HG03095 (cell line): ENCODE measurements at regions not wholly inside any gene's neighbourhood (a gene's known extent, or its start where the extent isn't known, plus 50 kb on each side); places are given as distances from the start of the nearest gene placed in this dataset.

Experiments used
- ATAC-seq: cut with Tn5 transposase; IDR thresholded peaks from one replicate; pipeline ENCODE4 v1.9.1; 2021; ENCODE audit warnings: moderate library complexity; ENCODE audit not compliant: unreplicated experiment

DNA sequence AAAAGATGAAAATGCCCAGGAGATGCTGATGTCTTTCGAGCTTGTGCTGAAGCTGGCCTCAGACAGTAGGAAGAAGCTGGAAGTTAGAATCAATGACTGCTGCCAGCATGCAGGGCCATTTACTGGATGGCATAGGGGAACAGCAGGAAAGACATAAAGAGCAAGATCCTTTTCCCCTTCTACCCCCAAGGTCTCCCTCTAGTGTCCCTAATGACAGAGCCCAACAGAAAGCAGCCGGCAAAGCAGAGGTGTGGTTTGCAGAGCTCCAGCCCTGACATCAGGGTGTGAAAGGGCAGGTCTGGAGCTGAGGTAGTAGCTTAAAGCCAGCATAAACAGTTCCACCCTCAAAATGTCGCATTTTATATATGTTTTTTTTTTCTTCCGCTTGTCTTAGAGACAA lies 1560.7 kb upstream of the TMEM132C start:
- ATAC-seq, result no peak

DNA sequence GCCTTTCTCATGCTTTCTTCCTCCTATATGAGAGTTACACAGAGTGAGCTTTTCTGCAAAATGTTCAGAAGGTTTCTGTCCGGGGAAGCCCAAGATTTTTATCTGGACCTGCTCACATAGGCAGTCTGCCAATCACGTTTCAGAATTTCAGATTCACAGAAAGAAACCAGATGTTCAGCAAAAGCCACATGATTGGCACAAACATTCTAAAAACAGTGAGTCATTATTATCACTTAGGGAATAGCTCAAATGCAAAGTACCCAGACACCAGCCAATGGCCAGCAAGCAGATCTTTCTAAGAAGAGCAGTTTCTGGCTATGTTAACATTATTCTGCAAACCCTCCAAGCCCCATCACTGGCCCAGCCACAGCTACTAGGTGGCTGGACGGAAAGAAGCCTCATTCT lies 1558.5 kb upstream of the TMEM132C start:
- no peak for ATAC-seq

DNA sequence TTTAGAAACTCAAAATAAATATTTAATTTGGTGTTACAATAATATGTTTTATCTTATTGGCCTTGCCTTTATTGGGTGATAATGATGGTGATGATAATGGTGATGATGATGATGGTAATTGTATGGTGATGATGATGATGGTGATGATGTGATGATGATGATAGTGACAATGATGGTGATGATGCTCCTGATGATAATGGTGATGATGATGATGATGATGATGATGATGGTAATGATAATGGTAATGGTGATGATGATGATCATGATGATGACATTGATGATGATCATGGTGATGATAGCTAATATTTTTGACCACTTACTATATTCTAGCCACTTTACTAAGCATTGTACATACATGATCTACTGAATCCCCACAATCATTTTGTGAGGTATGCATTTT lies 1548.6 kb upstream of the TMEM132C start:
- no peak for ATAC-seq

DNA sequence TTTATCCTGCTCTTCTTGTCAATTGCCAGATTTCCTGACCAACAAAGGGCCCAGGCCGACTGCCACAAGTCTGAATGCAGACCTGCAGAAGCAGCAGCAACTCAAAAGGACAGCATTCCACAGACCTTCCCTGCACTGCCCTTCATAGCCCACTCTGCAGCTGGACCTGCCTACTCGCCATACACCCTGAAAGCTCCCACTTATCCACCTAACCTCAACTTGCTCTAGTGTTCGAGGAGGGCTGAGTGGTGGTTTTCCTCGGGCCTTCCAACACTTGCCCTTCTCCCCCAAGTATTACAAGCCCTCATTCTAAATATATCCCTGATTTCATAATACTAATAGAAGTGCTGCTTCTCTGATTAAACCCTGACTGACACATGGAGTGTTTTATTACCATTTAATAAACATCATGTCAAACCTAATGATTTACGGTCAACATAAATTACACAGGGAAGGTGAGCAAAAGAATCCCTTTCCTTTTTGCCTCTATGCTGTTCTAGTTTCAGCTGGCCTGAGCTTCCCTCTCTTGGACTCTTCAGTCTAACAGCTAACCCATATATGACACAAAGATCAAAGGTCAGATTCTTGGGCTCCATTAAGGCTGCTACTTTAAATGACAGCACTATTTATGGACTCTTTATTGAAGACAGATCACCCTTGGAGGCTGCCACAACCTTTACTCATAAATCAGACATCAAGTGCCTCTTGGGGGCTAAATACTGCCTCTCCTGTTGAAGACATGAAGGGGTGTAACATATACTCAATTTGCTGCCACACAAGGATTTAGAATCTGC lies 1546.9 kb upstream of the TMEM132C start:
- ATAC-seq, result no peak

DNA sequence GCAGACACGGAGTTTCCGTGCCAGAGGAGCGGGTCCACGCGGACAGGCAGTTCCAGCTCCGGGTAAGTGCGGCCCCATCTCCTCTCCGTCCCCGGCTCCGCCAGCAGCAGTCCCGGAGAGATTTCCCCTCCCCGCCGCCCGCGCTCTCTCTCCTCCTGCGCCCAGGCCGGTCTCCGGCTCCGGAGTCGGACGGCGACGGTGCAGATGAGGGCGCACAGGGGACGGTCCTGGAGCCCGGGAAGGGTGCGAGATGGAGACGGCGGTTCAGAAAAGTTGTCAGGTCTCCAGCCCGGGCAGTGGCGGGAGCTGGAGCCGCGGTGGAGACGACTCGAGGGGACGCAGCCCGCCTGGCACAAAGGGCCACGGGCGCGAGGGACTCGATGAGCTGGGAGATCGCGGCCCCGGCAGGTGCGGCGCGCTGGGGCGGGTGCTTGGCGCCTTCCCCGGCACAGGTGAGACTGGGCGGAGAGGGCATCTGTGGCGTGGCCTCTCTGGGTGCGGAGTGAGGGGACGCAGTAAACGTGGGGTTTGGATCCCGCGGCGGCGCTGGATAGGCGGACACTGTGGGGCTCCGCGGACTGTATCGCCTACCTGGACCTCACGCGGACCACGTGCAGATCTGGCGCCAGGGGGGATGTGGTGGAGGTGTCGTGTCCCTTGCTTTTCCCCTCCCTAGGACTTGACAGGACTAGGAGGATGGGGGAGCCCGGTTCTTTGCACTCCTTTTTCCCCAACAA lies 1540.3 kb upstream of the TMEM132C start:
- no peak for ATAC-seq

DNA sequence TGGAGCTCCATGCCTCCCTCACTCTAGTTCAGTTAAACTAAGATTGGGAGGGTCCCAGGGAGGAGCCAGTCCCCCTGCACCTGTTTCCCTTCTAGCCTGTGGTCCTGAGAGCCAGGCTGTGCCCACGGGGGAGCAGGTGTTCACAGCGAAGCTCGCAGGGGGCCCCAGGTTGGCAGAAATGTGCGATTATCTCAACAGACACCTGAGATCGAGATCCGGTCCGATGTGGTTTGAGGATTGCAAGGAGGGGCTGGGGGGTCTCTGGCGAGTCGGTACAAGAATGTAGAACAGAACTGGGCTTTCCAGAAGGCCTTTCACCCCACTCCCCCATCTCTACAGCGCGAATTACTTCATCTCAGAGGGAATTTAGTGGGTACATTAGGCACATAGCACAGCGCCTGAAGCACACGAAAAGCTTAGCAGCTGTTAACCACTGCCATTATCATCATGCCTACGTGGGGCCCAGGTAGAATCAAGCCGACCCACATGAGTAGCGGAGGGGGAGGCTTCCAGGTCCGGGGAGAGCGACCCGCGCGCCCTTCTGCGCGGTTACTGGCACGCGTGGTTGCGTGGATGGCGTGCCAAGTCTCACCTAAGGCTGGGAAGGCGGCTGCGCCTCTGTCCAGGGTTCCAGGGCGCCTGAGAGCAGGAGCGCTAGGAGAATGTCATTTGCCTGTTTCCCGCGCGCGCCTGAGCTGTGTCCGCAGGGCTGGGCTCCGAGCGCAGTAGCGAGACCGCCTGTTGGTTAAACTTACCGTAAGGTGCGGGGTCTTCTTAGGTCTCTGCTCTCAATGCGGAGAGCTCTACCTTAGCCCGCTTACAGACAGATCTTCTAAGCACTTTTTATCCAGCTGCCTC lies 1539.5 kb upstream of the TMEM132C start:
- ATAC-seq, result no peak

DNA sequence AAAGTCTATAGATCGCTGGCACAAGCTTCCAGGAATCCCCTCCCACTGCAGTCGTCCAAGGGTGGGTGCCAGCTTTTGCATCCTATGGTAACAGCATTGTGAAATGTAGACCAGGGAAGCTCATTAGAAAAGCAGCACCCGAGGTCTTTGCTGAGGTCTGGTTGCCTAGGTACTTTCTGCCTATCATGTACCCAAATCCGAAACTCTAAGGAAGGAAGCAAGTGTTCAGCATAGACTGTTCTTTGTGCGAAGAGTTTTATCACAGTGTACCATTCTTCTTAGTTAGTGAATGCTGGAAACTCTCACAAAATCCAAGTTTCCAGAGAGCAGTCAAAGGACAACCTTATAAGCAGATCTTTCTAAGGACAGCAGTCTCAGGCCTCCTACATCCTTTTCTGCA lies 1532.7 kb upstream of the TMEM132C start:
- ATAC-seq, result no peak

DNA sequence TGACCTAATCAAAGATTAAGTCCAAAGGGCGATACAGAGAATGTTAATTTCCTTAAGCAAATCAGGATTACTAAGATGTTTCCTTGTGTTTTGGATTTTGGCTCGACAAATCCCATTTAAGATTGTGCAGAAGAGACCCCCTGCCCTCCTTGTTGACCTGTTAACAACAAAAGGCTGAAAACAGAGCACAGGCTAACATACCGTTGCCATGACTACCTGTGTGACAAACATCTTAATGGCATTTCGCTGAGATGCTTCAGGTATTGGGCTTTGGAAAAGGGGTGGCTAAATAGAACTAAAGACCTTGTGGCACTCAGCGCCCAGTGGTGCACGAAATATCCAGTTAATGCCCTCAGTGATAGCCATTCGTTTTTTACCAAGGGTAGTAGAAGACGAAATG lies 1532.3 kb upstream of the TMEM132C start:
- no peak for ATAC-seq

DNA sequence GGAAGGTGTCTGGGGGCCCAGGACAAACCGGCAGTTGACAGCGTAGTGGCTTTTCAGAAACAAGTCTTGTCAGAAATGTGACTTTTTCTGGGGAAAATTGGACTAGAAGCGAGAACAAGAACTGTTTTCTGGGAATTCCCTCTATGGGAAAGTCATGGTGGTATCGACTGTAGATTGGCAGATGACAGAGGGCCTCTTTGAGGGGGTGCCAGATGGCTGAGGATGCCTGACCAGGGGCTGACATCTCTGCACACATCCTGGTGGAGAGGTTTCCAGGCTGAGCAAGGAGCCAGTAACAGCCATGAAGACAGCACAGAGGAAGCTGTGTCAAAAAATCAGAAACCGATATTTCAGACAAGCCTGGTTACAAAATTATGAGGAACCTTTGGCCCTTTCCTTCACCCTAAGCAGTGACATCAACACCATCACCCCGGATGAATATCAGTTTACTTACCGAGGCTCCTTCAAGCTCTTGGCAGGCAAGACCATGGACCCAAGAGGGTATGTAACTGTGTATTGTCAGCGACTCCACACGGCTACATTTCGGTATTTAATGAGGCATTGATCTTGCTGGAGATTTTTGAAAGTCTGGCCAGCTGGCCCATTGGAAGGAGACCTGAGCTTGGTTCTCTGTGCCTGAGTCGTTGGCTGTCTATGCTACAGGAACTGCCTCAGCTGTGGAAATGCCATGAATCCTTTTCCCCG lies 1525.3 kb upstream of the TMEM132C start:
- ATAC-seq, result no peak

DNA sequence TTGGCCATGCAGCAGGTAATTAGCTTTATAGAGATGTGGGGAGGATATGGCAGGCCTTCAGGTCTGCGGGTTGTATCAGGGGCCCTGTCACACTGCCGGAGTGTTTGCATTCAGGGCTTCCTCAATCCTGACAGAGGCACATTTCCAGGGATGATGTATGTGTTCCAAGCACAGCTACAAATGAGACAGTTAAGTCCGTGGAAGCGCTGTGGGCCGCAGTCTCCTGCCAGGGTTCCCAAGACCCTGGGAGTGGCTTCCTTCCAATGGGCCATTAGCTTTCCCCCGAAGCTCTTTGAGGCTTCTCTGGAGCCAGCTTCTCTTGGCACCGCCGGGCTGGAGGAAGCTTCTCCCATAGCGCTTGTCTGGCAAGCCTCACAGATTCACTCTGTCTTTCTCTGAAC lies 1524.7 kb upstream of the TMEM132C start:
- no peak for ATAC-seq

DNA sequence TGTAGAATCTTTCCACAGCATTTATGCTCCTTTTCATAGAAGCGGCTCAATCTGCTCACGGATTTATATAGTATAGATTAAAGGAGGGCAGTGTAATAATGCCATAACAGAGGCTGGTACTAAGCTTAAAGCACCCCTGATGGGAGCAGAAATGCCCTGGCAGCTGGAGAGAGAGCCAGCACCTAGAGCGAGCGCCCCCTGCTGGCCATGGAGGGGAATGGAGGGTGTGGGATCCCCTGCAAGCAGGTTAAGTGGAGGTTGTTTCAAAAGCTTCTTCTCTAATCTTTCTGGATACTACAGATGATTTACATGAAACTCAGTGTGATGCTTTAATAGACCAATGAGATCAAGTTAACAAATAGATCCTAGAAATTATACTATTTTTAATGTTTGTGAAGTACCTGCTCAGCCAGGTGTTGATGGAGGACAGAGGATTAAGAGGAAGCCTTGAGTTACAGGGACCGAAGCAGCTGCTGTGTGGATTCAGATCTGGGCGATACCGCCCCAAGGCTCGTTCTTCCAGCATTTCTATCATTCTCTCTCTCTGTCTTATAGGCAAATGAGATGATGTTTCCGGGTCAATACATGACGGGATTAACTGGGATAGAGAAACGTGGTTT lies 1519.3 kb upstream of the TMEM132C start:
- no peak for ATAC-seq

DNA sequence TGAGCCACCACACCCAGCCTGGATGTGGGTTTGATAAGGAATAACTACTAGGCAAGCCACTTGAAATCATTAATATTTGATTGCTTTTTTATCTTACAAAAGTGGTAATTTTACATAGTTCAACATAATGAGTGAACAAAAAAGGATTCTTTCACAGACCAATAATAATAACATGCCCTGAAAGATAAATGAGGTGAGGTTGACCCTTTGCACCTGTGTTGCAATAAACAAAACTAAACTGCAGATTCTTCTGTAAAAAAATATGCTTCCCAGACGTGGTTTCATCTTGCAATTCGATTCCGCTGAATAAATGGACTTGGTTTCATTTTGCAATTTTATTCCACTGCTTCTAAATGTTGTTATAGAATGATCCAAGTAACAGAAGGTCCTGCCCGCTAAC lies 1514.9 kb upstream of the TMEM132C start:
- ATAC-seq, result no peak

DNA sequence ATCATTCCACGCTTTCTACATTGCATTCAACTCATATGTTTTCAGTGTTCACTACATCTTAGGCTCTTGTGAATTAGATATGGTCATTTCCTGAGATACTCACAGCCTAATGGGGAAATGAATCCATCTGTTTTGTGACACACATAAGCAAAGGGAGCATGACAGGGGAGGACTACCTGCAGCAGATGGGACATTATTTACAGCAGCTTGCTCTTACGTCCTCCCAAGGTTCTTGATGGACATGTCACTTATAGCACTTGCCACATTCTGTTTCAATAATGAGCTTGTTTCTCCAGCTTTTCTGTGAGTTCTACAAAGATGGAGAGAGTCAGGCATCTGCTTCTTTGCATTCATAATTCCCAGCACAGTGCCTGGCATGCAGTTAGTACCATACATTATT lies 1509.6 kb upstream of the TMEM132C start:
- no peak for ATAC-seq

DNA sequence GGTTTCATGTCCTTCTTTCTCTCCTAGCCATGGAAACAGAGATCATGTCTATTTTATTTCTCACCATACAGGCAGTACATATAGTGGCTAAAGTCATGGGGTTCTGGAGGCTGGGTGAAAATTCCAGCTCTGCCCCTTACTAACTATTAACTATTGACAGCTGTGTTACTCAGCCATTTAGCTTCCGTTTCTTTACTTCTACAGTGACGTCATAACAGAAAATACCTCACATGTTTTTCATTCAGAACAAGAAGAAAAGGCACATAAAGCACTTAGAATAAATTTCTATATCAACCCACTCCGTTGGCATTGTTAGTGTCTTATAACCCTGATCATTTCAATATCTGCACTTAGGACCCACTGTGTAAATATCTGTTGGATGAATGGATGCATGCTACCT lies 1506.9 kb upstream of the TMEM132C start:
- no peak for ATAC-seq

DNA sequence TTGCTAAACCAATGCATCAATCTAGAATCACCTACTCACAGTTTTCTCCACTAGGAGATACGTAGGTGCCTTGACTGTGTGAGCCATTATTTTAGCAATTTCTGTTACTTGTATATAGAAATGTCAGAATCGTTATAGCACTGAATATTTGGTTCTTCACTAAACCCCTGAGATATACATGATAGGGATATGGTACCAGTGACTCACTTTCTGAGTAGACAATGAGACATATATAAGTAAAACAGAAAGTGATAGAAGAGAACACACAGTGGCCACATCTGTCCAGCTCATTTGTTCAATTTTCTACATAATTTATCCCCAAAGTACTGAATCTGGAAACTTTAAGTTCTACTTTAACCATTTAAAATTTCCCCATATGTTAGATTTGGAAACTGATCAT lies 1505.5 kb upstream of the TMEM132C start:
- ATAC-seq, result no peak

DNA sequence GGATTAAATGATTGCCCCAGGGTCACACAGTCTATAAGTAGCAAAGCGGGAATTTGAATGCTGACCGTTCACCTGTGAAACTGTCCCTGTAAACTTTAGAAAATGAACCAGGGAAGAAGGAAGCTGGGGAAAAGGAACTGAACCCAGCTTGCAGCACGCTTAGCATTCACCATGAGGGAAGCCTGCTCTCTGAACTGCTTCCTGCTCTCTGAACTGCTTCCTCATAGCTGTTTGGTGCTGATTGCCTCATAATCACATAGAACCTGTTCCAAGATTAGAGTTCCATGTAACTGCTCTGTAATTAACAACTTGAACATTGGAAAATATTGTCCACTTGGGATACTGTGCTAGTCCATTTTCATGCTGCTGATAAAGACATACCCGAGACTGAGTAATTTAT lies 1504.8 kb upstream of the TMEM132C start:
- no peak for ATAC-seq

DNA sequence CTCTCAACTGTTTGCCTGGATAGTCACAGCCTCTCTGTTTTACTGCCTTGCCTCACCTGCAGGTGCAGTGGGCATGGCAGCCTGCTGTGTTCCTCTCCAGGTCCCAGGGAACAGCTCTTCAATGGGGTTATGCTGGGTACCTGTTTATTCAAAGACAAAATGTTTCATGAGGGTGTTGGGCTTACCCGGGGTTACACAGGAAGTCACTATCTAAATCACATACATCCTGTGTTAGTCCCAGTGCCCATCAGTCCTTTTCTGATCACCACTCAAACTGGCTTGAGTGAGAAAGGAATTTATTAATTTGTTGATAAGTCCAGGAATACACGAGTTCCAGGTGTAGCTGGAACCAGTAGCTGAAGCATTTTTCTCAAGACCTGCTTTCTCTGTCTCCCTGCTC lies 1503.6 kb upstream of the TMEM132C start:
- ATAC-seq, result no peak

DNA sequence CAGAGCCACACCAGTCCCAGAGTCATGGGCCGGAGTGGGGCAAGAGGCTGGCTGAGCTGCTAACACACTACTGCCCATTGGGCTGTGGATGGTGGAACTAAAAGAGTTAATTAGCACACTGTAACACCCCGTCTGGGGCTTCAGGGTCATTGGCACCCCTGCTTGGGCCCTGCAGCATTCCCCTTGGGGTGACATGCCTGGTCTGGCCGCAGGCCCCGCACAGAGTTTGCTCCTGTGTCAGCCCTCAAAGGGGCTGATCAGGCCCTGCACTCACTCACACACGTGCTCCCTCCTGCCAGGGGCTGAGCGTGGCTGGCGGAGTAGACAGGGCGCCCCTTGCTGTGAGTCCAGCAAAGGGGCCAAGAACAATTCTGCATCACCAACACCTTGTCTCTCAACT lies 1499.6 kb upstream of the TMEM132C start:
- ATAC-seq, result no peak

DNA sequence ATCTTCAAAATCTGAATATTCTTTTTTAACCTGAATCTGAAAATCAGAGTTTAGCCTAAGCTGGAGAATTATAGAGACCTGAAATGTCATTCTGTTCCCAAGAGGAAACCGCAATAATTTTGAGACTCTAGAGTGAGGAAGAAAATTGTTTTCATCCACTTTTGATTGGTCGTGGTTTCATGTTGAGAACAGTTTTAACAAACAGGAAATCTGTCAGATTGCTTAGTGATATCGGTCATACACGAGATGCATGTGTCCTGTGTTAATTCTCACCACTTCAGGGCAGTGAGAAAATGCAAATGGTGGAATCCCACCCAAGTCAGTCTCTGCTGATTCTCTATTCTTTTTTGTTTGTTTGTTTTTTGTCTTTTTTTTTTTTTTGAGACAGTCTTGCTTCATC lies 1498.5 kb upstream of the TMEM132C start:
- no peak for ATAC-seq

DNA sequence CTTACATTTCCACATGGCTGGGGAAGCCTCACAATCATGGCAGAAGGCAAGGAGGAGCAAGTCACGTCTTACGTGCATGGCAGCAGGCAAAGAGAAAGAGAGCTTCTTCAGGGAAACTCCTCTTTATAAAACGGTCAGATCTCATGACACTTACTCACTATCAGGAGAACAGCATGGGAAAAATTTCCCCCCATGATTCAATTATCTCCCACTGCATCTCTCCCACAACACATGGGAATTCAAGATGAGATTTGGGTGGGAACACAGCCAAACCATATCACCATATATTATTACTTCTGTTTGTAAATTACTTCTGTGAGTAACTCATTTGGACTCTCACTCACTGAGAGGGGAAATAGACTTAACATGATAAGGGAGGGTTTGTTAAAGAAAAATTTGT lies 1496.8 kb upstream of the TMEM132C start:
- ATAC-seq, result no peak
